ENCODE measurements at regions not wholly inside any gene's neighbourhood (a gene's known extent, or its start where the extent isn't known, plus 50 kb on each side); places are given as distances from the start of the nearest gene placed in this dataset.

GRCh38 chr15:92533298-92533697 lies 122.3 kb downstream of the FAM174B start:
- TF ChIP-seq, protein P1, sequence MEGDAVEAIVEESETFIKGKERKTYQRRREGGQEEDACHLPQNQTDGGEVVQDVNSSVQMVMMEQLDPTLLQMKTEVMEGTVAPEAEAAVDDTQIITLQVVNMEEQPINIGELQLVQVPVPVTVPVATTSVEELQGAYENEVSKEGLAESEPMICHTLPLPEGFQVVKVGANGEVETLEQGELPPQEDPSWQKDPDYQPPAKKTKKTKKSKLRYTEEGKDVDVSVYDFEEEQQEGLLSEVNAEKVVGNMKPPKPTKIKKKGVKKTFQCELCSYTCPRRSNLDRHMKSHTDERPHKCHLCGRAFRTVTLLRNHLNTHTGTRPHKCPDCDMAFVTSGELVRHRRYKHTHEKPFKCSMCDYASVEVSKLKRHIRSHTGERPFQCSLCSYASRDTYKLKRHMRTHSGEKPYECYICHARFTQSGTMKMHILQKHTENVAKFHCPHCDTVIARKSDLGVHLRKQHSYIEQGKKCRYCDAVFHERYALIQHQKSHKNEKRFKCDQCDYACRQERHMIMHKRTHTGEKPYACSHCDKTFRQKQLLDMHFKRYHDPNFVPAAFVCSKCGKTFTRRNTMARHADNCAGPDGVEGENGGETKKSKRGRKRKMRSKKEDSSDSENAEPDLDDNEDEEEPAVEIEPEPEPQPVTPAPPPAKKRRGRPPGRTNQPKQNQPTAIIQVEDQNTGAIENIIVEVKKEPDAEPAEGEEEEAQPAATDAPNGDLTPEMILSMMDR (IDR thresholded peaks at IDR 0.05; ENCODE audit: poor library complexity), result no peak
- no peak for TF ChIP-seq EZH2 (IDR thresholded peaks at IDR 0.05; ENCODE audit: borderline replicate concordance)
